ENCODE measurements at regions not wholly inside any gene's neighbourhood (a gene's known extent, or its start where the extent isn't known, plus 50 kb on each side); places are given as distances from the start of the nearest gene placed in this dataset.

GRCh38 chr3:161759444-161759843 lies 262.8 kb downstream of the OTOL1 start:
- Histone ChIP-seq H3K4me1 (ENCODE audit: control insufficient read depth, insufficient read depth, low read length) (no peaks in the 10 kb centered on the region), H3K36me3 (ENCODE audit: control insufficient read depth in 2 of 2, insufficient read depth in 1 of 2, low read length in 2 of 2) (no peaks in the 10 kb centered on the region), H3K4me3 (ENCODE audit: low read depth, low read length) (no peak overlapping the region), H3K9me3 (ENCODE audit: control insufficient read depth, insufficient read depth, low read depth, low read length) (no peaks in the 10 kb centered on the region), H3K27ac (ENCODE audit: extremely low read depth, low read depth, low read length) (no peak overlapping the region)
- no peak for TF ChIP-seq TCF7L2 (IDR thresholded peaks at IDR 0.05; ENCODE audit: borderline replicate concordance, low read depth, low read length)
- TF ChIP-seq ZNF266 (tag by site-specific recombination; IDR thresholded peaks at IDR 0.05; ENCODE audit: low read depth): no peak
- no peak for TF ChIP-seq ZNF221 (tag by site-specific recombination; IDR thresholded peaks at IDR 0.05; ENCODE audit: borderline replicate concordance)
- TF ChIP-seq ZNF10 (tag by site-specific recombination; IDR thresholded peaks at IDR 0.05): no peak
- TF ChIP-seq MEIS1 (CRISPR knock-in tag; IDR thresholded peaks at IDR 0.05; ENCODE audit: borderline replicate concordance): no peak
- TF ChIP-seq ZNF626 (tag by site-specific recombination; IDR thresholded peaks at IDR 0.05): no peak
- TF ChIP-seq, protein P1, sequence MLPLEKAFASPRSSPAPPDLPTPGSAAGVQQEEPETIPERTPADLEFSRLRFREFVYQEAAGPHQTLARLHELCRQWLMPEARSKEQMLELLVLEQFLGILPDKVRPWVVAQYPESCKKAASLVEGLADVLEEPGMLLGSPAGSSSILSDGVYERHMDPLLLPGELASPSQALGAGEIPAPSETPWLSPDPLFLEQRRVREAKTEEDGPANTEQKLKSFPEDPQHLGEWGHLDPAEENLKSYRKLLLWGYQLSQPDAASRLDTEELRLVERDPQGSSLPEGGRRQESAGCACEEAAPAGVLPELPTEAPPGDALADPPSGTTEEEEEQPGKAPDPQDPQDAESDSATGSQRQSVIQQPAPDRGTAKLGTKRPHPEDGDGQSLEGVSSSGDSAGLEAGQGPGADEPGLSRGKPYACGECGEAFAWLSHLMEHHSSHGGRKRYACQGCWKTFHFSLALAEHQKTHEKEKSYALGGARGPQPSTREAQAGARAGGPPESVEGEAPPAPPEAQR (tag by site-specific recombination; IDR thresholded peaks at IDR 0.05): no peak
- TF ChIP-seq ZNF335 (tag by site-specific recombination; conservative IDR thresholded peaks at IDR 0.05): no peak
- TF ChIP-seq ZFP3 (tag by site-specific recombination; IDR thresholded peaks at IDR 0.05; ENCODE audit: low read depth): no peak
- TF ChIP-seq ZNF776 (tag by site-specific recombination; IDR thresholded peaks at IDR 0.05; ENCODE audit: borderline replicate concordance): no peak
- TF ChIP-seq ZNF394 (tag by site-specific recombination; IDR thresholded peaks at IDR 0.05; ENCODE audit: borderline replicate concordance): no peak
- ChIA-PET POLR2A (no interaction called here), CTCF (no interaction called here)

DNA sequence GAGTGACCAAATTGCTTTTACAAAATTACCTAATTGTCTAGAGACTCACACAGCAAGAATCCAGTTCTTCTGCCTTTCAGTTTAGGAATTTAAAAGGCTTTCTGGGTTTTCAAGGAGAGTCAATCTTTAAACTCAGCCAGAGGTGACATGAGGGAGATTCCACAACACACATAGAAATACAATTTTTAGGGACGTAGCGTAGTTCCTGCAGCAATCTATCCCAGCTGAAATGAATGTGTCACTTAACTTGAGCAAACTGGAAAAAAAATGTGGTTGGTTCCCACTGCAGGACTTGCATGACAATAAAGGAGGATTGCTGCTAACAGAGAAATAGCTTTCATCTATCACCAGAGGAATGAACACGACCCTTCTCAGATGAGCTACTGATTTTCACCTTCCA lies 269.7 kb downstream of the OTOL1 start:
- CTCF ChIA-PET: no interaction called here
- Histone ChIP-seq H3K27ac (ENCODE audit: extremely low read depth, low read depth, low read length) (no peak overlapping the region), H3K9me3 (ENCODE audit: control insufficient read depth, insufficient read depth, low read depth, low read length) (no peaks in the 10 kb centered on the region), H3K4me1 (ENCODE audit: control insufficient read depth, insufficient read depth, low read length) (no peaks in the 10 kb centered on the region), H3K36me3 (ENCODE audit: control insufficient read depth in 2 of 2, insufficient read depth in 1 of 2, low read length in 2 of 2) (no peaks in the 10 kb centered on the region), H3K4me3 (ENCODE audit: low read depth, low read length) (no peak overlapping the region)
- POLR2A ChIA-PET: no interaction called here
- no peak for TF ChIP-seq ZNF610 (tag by site-specific recombination; IDR thresholded peaks at IDR 0.05; ENCODE audit: borderline replicate concordance)
- no peak for TF ChIP-seq ZNF585B (tag by site-specific recombination; IDR thresholded peaks at IDR 0.05)
- TF ChIP-seq FEZF1 (tag by site-specific recombination; IDR thresholded peaks at IDR 0.05): no peak
- no peak for TF ChIP-seq ZNF623 (tag by site-specific recombination; IDR thresholded peaks at IDR 0.05)
- no peak for TF ChIP-seq ZNF211 (tag by site-specific recombination; IDR thresholded peaks at IDR 0.05; ENCODE audit: low read depth)
- no peak for TF ChIP-seq ZSCAN16 (tag by site-specific recombination; IDR thresholded peaks at IDR 0.05)
- TF ChIP-seq ZNF514 (tag by site-specific recombination; IDR thresholded peaks at IDR 0.05): no peak
- no peak for TF ChIP-seq ZNF596 (tag by site-specific recombination; IDR thresholded peaks at IDR 0.05)
- no peak for TF ChIP-seq ZNF335 (tag by site-specific recombination; conservative IDR thresholded peaks at IDR 0.05)
- TF ChIP-seq ZNF239 (tag by site-specific recombination; IDR thresholded peaks at IDR 0.05): no peak
- no peak for TF ChIP-seq ZBTB26 (tag by site-specific recombination; optimal IDR thresholded peaks at IDR 0.05)
- no peak for TF ChIP-seq ZNF580 (tag by site-specific recombination; IDR thresholded peaks at IDR 0.05)
- no peak for TF ChIP-seq ZBTB1 (tag by site-specific recombination; IDR thresholded peaks at IDR 0.05)
- TF ChIP-seq GLIS1 (tag by site-specific recombination; IDR thresholded peaks at IDR 0.05): no peak
